ENCODE measurements at regions not wholly inside any gene's neighbourhood (a gene's known extent, or its start where the extent isn't known, plus 50 kb on each side); places are given as distances from the start of the nearest gene placed in this dataset.

GRCh38 chr2:71757351-71757750, 304.0 kb downstream of the DYSF start (continued):
- TF ChIP-seq SKIL (IDR thresholded peaks at IDR 0.05; ENCODE audit: low read depth, poor library complexity, severe bottlenecking) (no peak), SRF (IDR thresholded peaks at IDR 0.05; ENCODE audit: low read depth in 2 of 2, low read length in 2 of 2) (no peak), RELA (IDR thresholded peaks at IDR 0.05; ENCODE audit: borderline replicate concordance, partially characterized antibody) (no peak), ZBTB33 (IDR thresholded peaks at IDR 0.05) (no peak), NKRF (conservative IDR thresholded peaks at IDR 0.05) (no peak), NR2C1 (IDR thresholded peaks at IDR 0.05) (no peak)

Data from GM12878 (cell line).